Caco-2 (cell line): ENCODE measurements at regions not wholly inside any gene's neighbourhood (a gene's known extent, or its start where the extent isn't known, plus 50 kb on each side); places are given as distances from the start of the nearest gene placed in this dataset.

Experiments used
- BruUV-seq: library from RNA; stranded (reverse); fragments of 400-500 nt; replicated peaks from 2 replicates; lab custom pipeline; 2021; lab: Mats Ljungman, UMichigan
- CTCF ChIA-PET: fragments of 300-600 bp; sonication (Branson Sonifier 250); formaldehyde crosslinking; loops from one replicate; lab custom pipeline; 2022; ENCODE audit warnings: antibody characterized with exemption; lab: Charles Lee
- POLR2A ChIA-PET: fragments of 300-600 bp; sonication (Branson Sonifier 250); formaldehyde crosslinking; loops from one replicate; lab custom pipeline; 2022; ENCODE audit warnings: antibody characterized with exemption; lab: Charles Lee
- DNase-seq, 2 experiments: peaks; one replicate each; pipeline versions ENCODE4 v3.0.0 to v3.0.0-alpha.2; 2020 to 2022
- H3K27me3 ChIP-seq: replicated peaks from 2 replicates; pipeline ENCODE4 v1.6.0; 2011; ENCODE audit warnings: low read length; ENCODE audit not compliant: control insufficient read depth, insufficient read depth
- H3K36me3 ChIP-seq: 2 replicates; pipeline ENCODE4 v1.5.1; 2011; ENCODE audit warnings: low read length; ENCODE audit not compliant: control insufficient read depth, insufficient read depth
- H3K4me1 ChIP-seq: fragments of 250-450 bp; sonication (Bioruptor Pico); 2 replicates; pipeline ENCODE4 v1.5.1; 2020; ENCODE audit warnings: mild to moderate bottlenecking
- H3K4me3 ChIP-seq: 2 replicates; pipeline ENCODE4 v1.5.1; 2011; ENCODE audit warnings: low read depth, mild to moderate bottlenecking, control low read depth, low read length
- H3K9me3 ChIP-seq: fragments of 250-450 bp; sonication (Bioruptor Pico); 2 replicates; pipeline ENCODE4 v1.5.1; 2020; ENCODE audit warnings: mild to moderate bottlenecking, moderate library complexity
- H3K27ac Mint-ChIP-seq: one replicate; pipeline ENCODE4 v1.8.0; 2022; ENCODE audit warnings: mixed read lengths; ENCODE audit not compliant: unreplicated experiment
- H3K27me3 Mint-ChIP-seq: one replicate; pipeline ENCODE4 v1.8.0; 2022; ENCODE audit warnings: mixed read lengths; ENCODE audit not compliant: insufficient read depth, unreplicated experiment
- H3K36me3 Mint-ChIP-seq: one replicate; pipeline ENCODE4 v1.8.0; 2022; ENCODE audit warnings: mild to moderate bottlenecking, mixed read lengths; ENCODE audit not compliant: insufficient read depth, unreplicated experiment
- H3K4me1 Mint-ChIP-seq: one replicate; pipeline ENCODE4 v1.8.0; 2022; ENCODE audit warnings: low read depth, mixed read lengths; ENCODE audit not compliant: unreplicated experiment
- H3K4me3 Mint-ChIP-seq: one replicate; pipeline ENCODE4 v1.8.0; 2022; ENCODE audit warnings: mild to moderate bottlenecking, moderate library complexity, mixed read lengths; ENCODE audit not compliant: unreplicated experiment
- H3K9me3 Mint-ChIP-seq: one replicate; pipeline ENCODE4 v1.8.0; 2022; ENCODE audit warnings: mixed read lengths; ENCODE audit not compliant: unreplicated experiment
- intact Hi-C: fragments of 100-400 bp; cut with micrococcal nuclease; formaldehyde crosslinking; loops from one replicate; pipeline ENCODE4 v1.10.0; 2022; ENCODE audit not compliant: unreplicated experiment
- TF ChIP-seq, protein P1 (sequence below), 2 experiments: fragments of 200-600 bp in 1 of 2; IDR thresholded peaks; 1 replicate in 1 of 2; 2 replicates in 1 of 2; pipeline versions ENCODE4 v1.5.1 to v1.8.0; 2011 to 2022; ENCODE audit warnings: antibody characterized with exemption in 1 of 2, control low read depth in 1 of 2, inconsistent platforms in 1 of 2, low read depth in 1 of 2, low read length in 1 of 2, mild to moderate bottlenecking in 1 of 2, moderate library complexity in 1 of 2; ENCODE audit not compliant: insufficient read depth in 1 of 2, severe bottlenecking in 1 of 2, unreplicated experiment in 1 of 2

- CTCF ChIA-PET = no interaction called here
Measured at GRCh38 chr6:40809627-40810026, 222.5 kb upstream of the LRFN2 start.

GRCh38 chr6:40807484-40807883 is 220.3 kb upstream of the LRFN2 start:
- DNase-seq = no peak
- no peaks in the 10 kb centered on the region for H3K9me3 Mint-ChIP-seq
- CTCF ChIA-PET = no interaction called here

More at GRCh38 chr6:40809627-40810026, 222.5 kb upstream of the LRFN2 start:
- BruUV-seq = no TSS peak
- Mint-ChIP-seq H3K36me3 (no peaks in the 10 kb centered on the region), H3K4me3 (no peak overlapping the region), H3K9me3 (no peaks in the 10 kb centered on the region), H3K27me3 (peaks cover 3% of the 10 kb centered on the region), H3K4me1 (no peaks in the 10 kb centered on the region), H3K27ac (no peak overlapping the region)
- H3K4me3 ChIP-seq = no peak overlapping the region
- H3K4me1 ChIP-seq = no peaks in the 10 kb centered on the region
- intact Hi-C loops = no loop called here
- no peak for DNase-seq
- TF ChIP-seq, protein P1, sequence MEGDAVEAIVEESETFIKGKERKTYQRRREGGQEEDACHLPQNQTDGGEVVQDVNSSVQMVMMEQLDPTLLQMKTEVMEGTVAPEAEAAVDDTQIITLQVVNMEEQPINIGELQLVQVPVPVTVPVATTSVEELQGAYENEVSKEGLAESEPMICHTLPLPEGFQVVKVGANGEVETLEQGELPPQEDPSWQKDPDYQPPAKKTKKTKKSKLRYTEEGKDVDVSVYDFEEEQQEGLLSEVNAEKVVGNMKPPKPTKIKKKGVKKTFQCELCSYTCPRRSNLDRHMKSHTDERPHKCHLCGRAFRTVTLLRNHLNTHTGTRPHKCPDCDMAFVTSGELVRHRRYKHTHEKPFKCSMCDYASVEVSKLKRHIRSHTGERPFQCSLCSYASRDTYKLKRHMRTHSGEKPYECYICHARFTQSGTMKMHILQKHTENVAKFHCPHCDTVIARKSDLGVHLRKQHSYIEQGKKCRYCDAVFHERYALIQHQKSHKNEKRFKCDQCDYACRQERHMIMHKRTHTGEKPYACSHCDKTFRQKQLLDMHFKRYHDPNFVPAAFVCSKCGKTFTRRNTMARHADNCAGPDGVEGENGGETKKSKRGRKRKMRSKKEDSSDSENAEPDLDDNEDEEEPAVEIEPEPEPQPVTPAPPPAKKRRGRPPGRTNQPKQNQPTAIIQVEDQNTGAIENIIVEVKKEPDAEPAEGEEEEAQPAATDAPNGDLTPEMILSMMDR (IDR thresholded peaks at IDR 0.05; ENCODE audit: insufficient read depth in 1 of 2, low read depth in 1 of 2, low read length in 1 of 2, severe bottlenecking in 1 of 2, unreplicated experiment in 1 of 2) = no peak
- H3K9me3 ChIP-seq = no peaks in the 10 kb centered on the region
- no peaks in the 10 kb centered on the region for H3K27me3 ChIP-seq
- no peaks in the 10 kb centered on the region for H3K36me3 ChIP-seq
- POLR2A ChIA-PET = no interaction called here

GRCh38 chr6:40806256-40806864 is 219.2 kb upstream of the LRFN2 start:
- no peaks in the 10 kb centered on the region for H3K9me3 ChIP-seq
- no TSS peak for BruUV-seq
- no peak overlapping the region for H3K4me3 ChIP-seq
- Mint-ChIP-seq H3K27me3 (peaks cover 3% of the 10 kb centered on the region), H3K27ac (no peak overlapping the region), H3K4me1 (no peaks in the 10 kb centered on the region), H3K9me3 (no peaks in the 10 kb centered on the region), H3K36me3 (no peaks in the 10 kb centered on the region), H3K4me3 (no peak overlapping the region)
- no peak for DNase-seq
- no peaks in the 10 kb centered on the region for H3K36me3 ChIP-seq
- ChIA-PET POLR2A (no interaction called here), CTCF (no interaction called here)
- no peaks in the 10 kb centered on the region for H3K27me3 ChIP-seq
- H3K4me1 ChIP-seq = no peaks in the 10 kb centered on the region
- intact Hi-C loops = no loop called here
- TF ChIP-seq, protein P1 (IDR thresholded peaks at IDR 0.05; ENCODE audit: insufficient read depth in 1 of 2, low read depth in 1 of 2, low read length in 1 of 2, severe bottlenecking in 1 of 2, unreplicated experiment in 1 of 2) = no peak

More at GRCh38 chr6:40807484-40807883, 220.3 kb upstream of the LRFN2 start:
- Mint-ChIP-seq H3K27me3 (peaks cover 3% of the 10 kb centered on the region), H3K27ac (no peak overlapping the region), H3K36me3 (no peaks in the 10 kb centered on the region), H3K4me3 (no peak overlapping the region), H3K4me1 (no peaks in the 10 kb centered on the region)
- H3K4me3 ChIP-seq = no peak overlapping the region
- BruUV-seq = no TSS peak
- intact Hi-C loops = no loop called here
- POLR2A ChIA-PET = no interaction called here
- H3K4me1 ChIP-seq = no peaks in the 10 kb centered on the region
- TF ChIP-seq, protein P1 (IDR thresholded peaks at IDR 0.05; ENCODE audit: insufficient read depth in 1 of 2, low read depth in 1 of 2, low read length in 1 of 2, severe bottlenecking in 1 of 2, unreplicated experiment in 1 of 2) = no peak
- H3K36me3 ChIP-seq = no peaks in the 10 kb centered on the region
- no peaks in the 10 kb centered on the region for H3K9me3 ChIP-seq
- no peaks in the 10 kb centered on the region for H3K27me3 ChIP-seq
